ENCODE measurements at regions not wholly inside any gene's neighbourhood (a gene's known extent, or its start where the extent isn't known, plus 50 kb on each side); places are given as distances from the start of the nearest gene placed in this dataset.

- intact Hi-C loops (cut with DNase I; ENCODE audit: low total_unique reads), result no loop called here
- H3K4me3 ChIP-seq, result no peak overlapping the region
- DNase-seq, result no peak
- no peaks in the 10 kb centered on the region for H3K27me3 ChIP-seq (replicated peaks in 1 of 7)
- no peak for TF ChIP-seq POLR2AphosphoS5 (IDR thresholded peaks at IDR 0.05)
- no peak for TF ChIP-seq POLR2A (IDR thresholded peaks at IDR 0.05)
- TF ChIP-seq CTCF (IDR thresholded peaks at IDR 0.05 in 8 of 11, conservative IDR thresholded peaks at IDR 0.05 in 3 of 11), result no peak
- no peaks in the 10 kb centered on the region for H3K9me3 ChIP-seq
- no peak overlapping the region for H3K27ac ChIP-seq
- peaks cover 0 to 30% (median 5%) of the 10 kb centered on the region in 6 donors for H3K4me1 ChIP-seq
- no peaks in the 10 kb centered on the region for H3K36me3 ChIP-seq
Measured at GRCh38 chr1:221841983-221842335, 100.1 kb upstream of the DUSP10 start.

- H3K36me3 ChIP-seq, result no peaks in the 10 kb centered on the region
- no peaks in the 10 kb centered on the region for H3K9me3 ChIP-seq
- no peak overlapping the region for H3K27ac ChIP-seq
- no peak for DNase-seq
- H3K4me1 ChIP-seq, result peaks cover 0 to 30% (median 5%) of the 10 kb centered on the region in 6 donors
- intact Hi-C loops (cut with DNase I; ENCODE audit: low total_unique reads), result no loop called here
- no peaks in the 10 kb centered on the region for H3K27me3 ChIP-seq (replicated peaks in 1 of 7)
- H3K4me3 ChIP-seq, result no peak overlapping the region
- TF ChIP-seq CTCF (IDR thresholded peaks at IDR 0.05 in 8 of 11, conservative IDR thresholded peaks at IDR 0.05 in 3 of 11) (no peak), POLR2A (IDR thresholded peaks at IDR 0.05) (no peak)
- WGBS, 5 donors, result 44 to 66% (median 51%) methylated on average over 4 of the region's 4 CpGs
Measured at GRCh38 chr1:221841251-221841982, 99.5 kb upstream of the DUSP10 start.

- no peaks in the 10 kb centered on the region for H3K36me3 ChIP-seq
- H3K27me3 ChIP-seq (replicated peaks in 1 of 7), result no peaks in the 10 kb centered on the region
- no peak overlapping the region for H3K4me3 ChIP-seq
- no peak for TF ChIP-seq POLR2AphosphoS5 (IDR thresholded peaks at IDR 0.05)
- no peaks in the 10 kb centered on the region for H3K9me3 ChIP-seq
- H3K4me1 ChIP-seq, result peaks cover 0 to 30% (median 5%) of the 10 kb centered on the region in 6 donors
- no peak for DNase-seq
- intact Hi-C loops (cut with DNase I; ENCODE audit: low total_unique reads), result no loop called here
- no peak overlapping the region for H3K27ac ChIP-seq
- WGBS, 5 donors, result 59 to 73% (median 63%) methylated on average over 5 of the region's 5 CpGs
Measured at GRCh38 chr1:221840511-221841243, 98.8 kb upstream of the DUSP10 start.

GRCh38 chr1:221839782-221840395, 98.0 kb upstream of the DUSP10 start:
- WGBS, 5 donors, result 45 to 65% (median 51%) methylated on average over 7 of the region's 7 CpGs
- no peaks in the 10 kb centered on the region for H3K27me3 ChIP-seq (replicated peaks in 1 of 7)
- no peak for DNase-seq
- peaks cover 0 to 30% (median 5%) of the 10 kb centered on the region in 6 donors for H3K4me1 ChIP-seq
- no peak overlapping the region for H3K4me3 ChIP-seq
- no peak overlapping the region for H3K27ac ChIP-seq
- TF ChIP-seq POLR2A (IDR thresholded peaks at IDR 0.05), result no peak
- no peak for TF ChIP-seq CTCF (IDR thresholded peaks at IDR 0.05 in 8 of 11, conservative IDR thresholded peaks at IDR 0.05 in 3 of 11)
- TF ChIP-seq POLR2AphosphoS5 (IDR thresholded peaks at IDR 0.05), result no peak
- H3K9me3 ChIP-seq, result no peaks in the 10 kb centered on the region
- no peaks in the 10 kb centered on the region for H3K36me3 ChIP-seq
- intact Hi-C loops (cut with DNase I; ENCODE audit: low total_unique reads), result no loop called here
